GM12875 (cell line): ENCODE measurements at regions not wholly inside any gene's neighbourhood (a gene's known extent, or its start where the extent isn't known, plus 50 kb on each side); places are given as distances from the start of the nearest gene placed in this dataset.
A peak's percentile ranks its signal among the peaks of the same experiment; 100 is the strongest.
"Not testable (repeated sequence)": the region's sequence is repeated elsewhere in the genome, so short reads cannot be mapped to it uniquely, and the experiment has no call there.

Source experiments
- H3K4me3 ChIP-seq: one replicate; pipeline ENCODE4 v1.5.1; 2011; ENCODE audit warnings: low read depth, low read length, control low read depth
- CTCF ChIP-seq: IDR thresholded peaks from 2 replicates; pipeline ENCODE4 v1.5.1; 2011; ENCODE audit warnings: low read depth, mild to moderate bottlenecking, control low read depth, inconsistent platforms, low read length, moderate library complexity, borderline replicate concordance; ENCODE audit not compliant: insufficient read depth

GRCh38 chr5:3092211-3092610, 340.7 kb upstream of the IRX2 start:
- no peak for TF ChIP-seq CTCF
- no peak overlapping the region for H3K4me3 ChIP-seq

GRCh38 chr5:3091040-3091774, 339.7 kb upstream of the IRX2 start:
- no peak for TF ChIP-seq CTCF
- no peak overlapping the region for H3K4me3 ChIP-seq

- H3K4me3 ChIP-seq, result not testable (repeated sequence)
These were observed 338.8 kb upstream of the IRX2 start for GRCh38 chr5:3090305-3090704.

- H3K4me3 ChIP-seq, result no peak overlapping the region
- TF ChIP-seq CTCF, result no peak
These were observed 328.9 kb upstream of the IRX2 start for GRCh38 chr5:3080366-3080765.

GRCh38 chr5:3077684-3078083, 326.2 kb upstream of the IRX2 start:
- no peak overlapping the region for H3K4me3 ChIP-seq
- no peak for TF ChIP-seq CTCF

GRCh38 chr5:3075309-3075708, 323.8 kb upstream of the IRX2 start:
- TF ChIP-seq CTCF, result peak; percentile 21; the same call in 1 of the 2 replicates
- no peak overlapping the region for H3K4me3 ChIP-seq

- no peak overlapping the region for H3K4me3 ChIP-seq
- no peak for TF ChIP-seq CTCF
These were observed 316.9 kb upstream of the IRX2 start for GRCh38 chr5:3068401-3068800.
